B cell (primary cell): ENCODE measurements at regions not wholly inside any gene's neighbourhood (a gene's known extent, or its start where the extent isn't known, plus 50 kb on each side); places are given as distances from the start of the nearest gene placed in this dataset.

Experiments used
- ATAC-seq: fragments of 200-7000 bp; cut with Tn5 transposase; one replicate; pipeline ENCODE4 v1.10.0; 2021; ENCODE audit warnings: low read depth, mild to moderate bottlenecking, moderate number of reproducible peaks, moderate library complexity
- CTCF ChIA-PET: fragments of 350-600 bp; sonication (Branson Sonifier 250); formaldehyde crosslinking; loops from one replicate; lab custom pipeline; 2021; ENCODE audit warnings: antibody characterized with exemption, inconsistent platforms; lab: Charles Lee
- POLR2A ChIA-PET: fragments of 350-600 bp; sonication (Branson Sonifier 250); formaldehyde crosslinking; loops from one replicate; lab custom pipeline; 2021; ENCODE audit warnings: antibody characterized with exemption; lab: Charles Lee
- DNase-seq: peaks from one replicate; pipeline ENCODE4 v3.0.0; 2013
- H2AFZ ChIP-seq: 2 replicates; pipeline ENCODE4 v1.6.1; 2012; ENCODE audit warnings: mild to moderate bottlenecking, low read depth, low read length; ENCODE audit not compliant: insufficient read depth, poor library complexity, severe bottlenecking
- H3K27ac ChIP-seq, 2 donors: 1 replicate in 1 of 2; 2 replicates in 1 of 2; pipeline ENCODE4 v1.5.1; 2012 to 2013; ENCODE audit warnings: low read length in 2 of 2, mild to moderate bottlenecking in 2 of 2, moderate library complexity in 1 of 2
- H3K27me3 ChIP-seq, 4 experiments: fragments of 200-600 bp in 1 of 4; sonication (generic) in 1 of 4; replicated peaks in 1 of 4; 1 replicate in 2 of 4; 2 replicates in 2 of 4; pipeline versions ENCODE4 v1.6.1 to v1.7.0; 2013 to 2016; ENCODE audit warnings: low read length in 3 of 4, mild to moderate bottlenecking in 2 of 4, mixed read lengths in 1 of 4, moderate library complexity in 1 of 4; ENCODE audit not compliant: insufficient read depth in 4 of 4, control insufficient read depth in 3 of 4; ENCODE audit errors: control extremely low read depth in 1 of 4
- H3K36me3 ChIP-seq, 2 experiments: replicated peaks in 1 of 2; 1 replicate in 1 of 2; 2 replicates in 1 of 2; pipeline versions ENCODE4 v1.6.1 to v1.7.1; 2013; ENCODE audit warnings: low read length in 1 of 2; ENCODE audit not compliant: insufficient read depth in 2 of 2, control insufficient read depth in 1 of 2; ENCODE audit errors: control extremely low read depth in 1 of 2, extremely low read depth in 1 of 2
- H3K4me1 ChIP-seq, 2 donors: fragments of 200-600 bp in 1 of 2; sonication (generic) in 1 of 2; 1 replicate in 1 of 2; 2 replicates in 1 of 2; pipeline versions ENCODE4 v1.5.1 to v1.6.1; 2013 to 2017; ENCODE audit warnings: low read length in 2 of 2; ENCODE audit not compliant: control insufficient read depth in 2 of 2, insufficient read depth in 2 of 2
- H3K4me2 ChIP-seq: replicated peaks from 2 replicates; pipeline ENCODE3; 2012; ENCODE audit warnings: mild to moderate bottlenecking, low read depth, low read length; ENCODE audit not compliant: poor library complexity, severe bottlenecking
- H3K4me3 ChIP-seq, 5 experiments: fragments of 200-600 bp in 1 of 5; sonication (generic) in 1 of 5; 1 replicate in 3 of 5; 2 replicates in 2 of 5; pipeline versions ENCODE4 v1.5.1 to v1.7.0; 2011 to 2016; ENCODE audit warnings: low read length in 4 of 5, mild to moderate bottlenecking in 4 of 5, low read depth in 2 of 5, control low read depth in 1 of 5, moderate library complexity in 1 of 5; ENCODE audit not compliant: insufficient read depth in 1 of 5; ENCODE audit errors: control extremely low read depth in 1 of 5, extremely low read depth in 1 of 5
- H3K79me2 ChIP-seq: fragments of 200-600 bp; sonication (generic); one replicate; pipeline ENCODE4 v1.6.0; 2016; ENCODE audit warnings: low read length; ENCODE audit not compliant: control insufficient read depth, insufficient read depth
- H3K9ac ChIP-seq: fragments of 200-600 bp; sonication (generic); 2 replicates; pipeline ENCODE4 v1.6.1; 2017; ENCODE audit warnings: mild to moderate bottlenecking, low read length, moderate library complexity
- H3K9me3 ChIP-seq, 3 donors: one replicate each; pipeline versions ENCODE4 v1.6.1 to v1.7.1; 2013; ENCODE audit warnings: low read length in 2 of 3; ENCODE audit not compliant: control insufficient read depth in 2 of 3, insufficient read depth in 1 of 3; ENCODE audit errors: control extremely low read depth in 1 of 3
- H4K20me1 ChIP-seq: 2 replicates; pipeline ENCODE4 v1.6.0; 2012; ENCODE audit warnings: mild to moderate bottlenecking, low read length; ENCODE audit not compliant: insufficient read depth, control insufficient read depth, poor library complexity, severe bottlenecking
- H3K27ac Mint-ChIP-seq: one replicate; pipeline ENCODE4 v1.8.0; 2021; ENCODE audit warnings: mixed read lengths
- H3K27me3 Mint-ChIP-seq: one replicate; pipeline ENCODE4 v1.8.0; 2021; ENCODE audit warnings: mixed read lengths
- H3K4me1 Mint-ChIP-seq: one replicate; pipeline ENCODE4 v1.8.0; 2021; ENCODE audit warnings: mixed read lengths
- H3K4me3 Mint-ChIP-seq: one replicate; pipeline ENCODE4 v1.8.0; 2021; ENCODE audit warnings: mixed read lengths
- H3K9me3 Mint-ChIP-seq: one replicate; pipeline ENCODE4 v1.8.0; 2022; ENCODE audit warnings: mixed read lengths; ENCODE audit not compliant: insufficient read depth
- CTCF ChIP-seq: fragments of 200-600 bp; IDR thresholded peaks from one replicate; pipeline ENCODE4 v1.8.0; 2022; ENCODE audit warnings: antibody characterized with exemption, mild to moderate bottlenecking
- EZH2 ChIP-seq: IDR thresholded peaks from 2 replicates; pipeline ENCODE4 v1.6.1; 2012; ENCODE audit warnings: borderline replicate concordance, low read depth, mild to moderate bottlenecking, moderate library complexity, low read length; ENCODE audit not compliant: insufficient read depth, poor library complexity, severe bottlenecking
- WGBS: methylation state at CpG from one replicate; pipeline ENCODE4 v1.1.5; 2013; ENCODE audit warnings: missing lambda C conversion rate; ENCODE audit not compliant: insufficient coverage; 5-methylcytosine and 5-hydroxymethylcytosine counted together
- intact Hi-C: fragments of 100-400 bp; cut with micrococcal nuclease; formaldehyde crosslinking; loops from one replicate; pipeline ENCODE4 v1.10.0; 2022

DNA sequence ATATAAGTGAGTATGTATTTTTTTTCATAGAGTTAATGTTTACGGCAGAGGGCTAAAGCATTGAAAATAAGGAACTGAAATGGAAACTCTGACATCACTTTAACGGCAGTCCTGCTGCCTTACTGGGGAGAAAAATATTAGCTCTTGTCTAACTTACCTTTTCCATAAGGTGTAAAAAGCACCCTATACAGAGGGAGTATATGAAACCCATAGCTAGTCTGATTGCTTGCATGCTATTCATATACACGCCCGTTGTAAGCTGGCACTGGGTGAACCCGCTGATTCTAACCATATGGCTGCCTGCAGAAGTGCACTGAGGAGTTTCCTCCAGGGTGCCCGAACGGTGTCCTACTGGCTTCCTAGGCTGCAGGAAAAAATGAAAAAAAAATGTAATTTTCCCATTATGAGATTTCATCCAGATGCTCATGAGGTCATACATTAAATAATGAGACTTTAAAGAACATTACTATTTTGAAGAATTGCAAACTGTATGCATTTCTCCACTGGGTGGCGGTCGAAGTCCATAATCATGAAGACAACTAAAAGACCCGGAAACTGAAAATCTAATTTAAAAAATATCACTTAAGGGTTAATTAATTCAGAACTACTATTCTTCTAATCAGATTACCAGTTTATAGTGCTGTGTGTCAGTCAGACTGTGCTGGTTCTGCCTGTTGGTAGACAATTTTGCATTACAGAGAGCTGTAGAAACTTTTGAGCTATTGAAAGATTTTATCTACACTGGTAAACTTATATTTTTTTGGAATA, 144.7 kb downstream of the ALX1 start:
- H3K27ac ChIP-seq = no peak overlapping the region
- peak; percentile 21 for TF ChIP-seq CTCF
- TF ChIP-seq EZH2 = no peak
- peak overlapping the region; percentile 9 for H3K4me3 Mint-ChIP-seq

DNA sequence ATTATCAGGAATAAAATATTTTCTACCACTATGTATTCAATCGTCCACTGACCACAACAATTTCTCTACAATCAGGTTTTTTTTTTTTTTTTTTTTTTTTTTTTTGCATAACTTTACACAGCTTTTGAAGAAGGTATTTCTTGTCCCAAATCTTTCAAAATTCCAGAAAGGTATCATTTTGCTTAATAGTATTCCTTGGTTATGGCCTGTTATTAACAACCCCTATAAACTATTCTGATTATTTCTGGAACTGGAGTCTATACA, 145.3 kb downstream of the ALX1 start:
- no peak overlapping the region for H3K4me3 Mint-ChIP-seq
- Histone ChIP-seq H3K4me3 (no peak overlapping the region), H4K20me1 (no peaks in the 10 kb centered on the region), H3K4me1 (no peaks in the 10 kb centered on the region), H3K9ac (no peak overlapping the region), H3K4me2 (no peak overlapping the region), H3K27me3 (no peaks in the 10 kb centered on the region), H3K27ac (no peak overlapping the region), H3K79me2 (no peaks in the 10 kb centered on the region), H3K36me3 (no peaks in the 10 kb centered on the region), H3K9me3 (peaks cover 0 to under 1% (median 0%) of the 10 kb centered on the region in 3 donors), H2AFZ (no peak overlapping the region)
- ChIA-PET POLR2A (no interaction called here), CTCF (interaction anchor here (0.7 to 1.4 kb wide), 2 partner anchors 107 to 496 kb away, joined by 3 to 7 read pairs; no protein-coding TSS in a partner anchor)
- H3K4me1 Mint-ChIP-seq = peaks cover 7% of the 10 kb centered on the region
- WGBS = no CpG with 5 or more reads among the region's 1 CpG
- ATAC-seq = no peak
- no peak for DNase-seq
- H3K27me3 Mint-ChIP-seq = peaks cover 6% of the 10 kb centered on the region
- H3K27ac Mint-ChIP-seq = no peak overlapping the region
- H3K9me3 Mint-ChIP-seq = no peaks in the 10 kb centered on the region
- TF ChIP-seq EZH2 = no peak
- TF ChIP-seq CTCF = no peak
- intact Hi-C loops = no loop called here

More for the DNA sequence above, 144.7 kb downstream of the ALX1 start:
- no peak overlapping the region for H3K27ac Mint-ChIP-seq
- intact Hi-C loops = no loop called here
- peak overlapping the region; percentile 35 for H3K4me2 ChIP-seq
- H3K36me3 ChIP-seq = no peaks in the 10 kb centered on the region
- ChIA-PET CTCF (interaction anchor here (0.7 to 1.4 kb wide), 3 partner anchors 108 to 496 kb away, joined by 3 to 7 read pairs (median 3); no protein-coding TSS in a partner anchor), POLR2A (no interaction called here)
- H3K27me3 ChIP-seq = no peaks in the 10 kb centered on the region
- peak overlapping the region; percentile 17 for H2AFZ ChIP-seq
- H3K9me3 Mint-ChIP-seq = no peaks in the 10 kb centered on the region
- H3K9ac ChIP-seq = peak overlapping the region; percentile 22
- 27% methylated on average over 3 of the region's 10 CpGs for WGBS
- no peaks in the 10 kb centered on the region for H4K20me1 ChIP-seq
- H3K4me1 Mint-ChIP-seq = peaks cover 7% of the 10 kb centered on the region
- peak overlapping the region in 2 of 5 experiments; percentile 31 to 34 for H3K4me3 ChIP-seq
- H3K79me2 ChIP-seq = no peaks in the 10 kb centered on the region
- no peaks in the 10 kb centered on the region for H3K4me1 ChIP-seq
- peak; percentile 8 for DNase-seq
- peaks cover 6% of the 10 kb centered on the region for H3K27me3 Mint-ChIP-seq
- peaks cover 0 to 1% (median 0%) of the 10 kb centered on the region in 3 donors for H3K9me3 ChIP-seq
- ATAC-seq = no peak
